ENCODE measurements at regions not wholly inside any gene's neighbourhood (a gene's known extent, or its start where the extent isn't known, plus 50 kb on each side); places are given as distances from the start of the nearest gene placed in this dataset.

GRCh38 chr4:125498981-125499380, 184.2 kb downstream of the FAT4 start:
- no peak for TF ChIP-seq CTCF (conservative IDR thresholded peaks at IDR 0.05; ENCODE audit: low read length)
- DNase-seq (ENCODE audit: low read depth): no peak
- H3K4me3 ChIP-seq (ENCODE audit: low read length): no peak overlapping the region

- TF ChIP-seq CTCF (conservative IDR thresholded peaks at IDR 0.05; ENCODE audit: low read length): no peak
- no peak for DNase-seq (ENCODE audit: low read depth)
- no peak overlapping the region for H3K4me3 ChIP-seq (ENCODE audit: low read length)
Observed at GRCh38 chr4:125501090-125501489, 186.3 kb downstream of the FAT4 start.

GRCh38 chr4:125501568-125501967, 186.8 kb downstream of the FAT4 start:
- no peak for TF ChIP-seq CTCF (conservative IDR thresholded peaks at IDR 0.05; ENCODE audit: low read length)
- no peak for DNase-seq (ENCODE audit: low read depth)

GRCh38 chr4:125505621-125506020, 190.9 kb downstream of the FAT4 start:
- H3K4me3 ChIP-seq (ENCODE audit: low read length): no peak overlapping the region
- no peak for TF ChIP-seq CTCF (conservative IDR thresholded peaks at IDR 0.05; ENCODE audit: low read length)
- peak; percentile 9 for DNase-seq (ENCODE audit: low read depth)

More at GRCh38 chr4:125501568-125501967, 186.8 kb downstream of the FAT4 start:
- no peak overlapping the region for H3K4me3 ChIP-seq (ENCODE audit: low read length)

- H3K4me3 ChIP-seq (ENCODE audit: low read length): no peak overlapping the region
- DNase-seq (ENCODE audit: low read depth): no peak
- no peak for TF ChIP-seq CTCF (conservative IDR thresholded peaks at IDR 0.05; ENCODE audit: low read length)
Observed at GRCh38 chr4:125507141-125507540, 192.4 kb downstream of the FAT4 start.

- H3K4me3 ChIP-seq (ENCODE audit: low read length): no peak overlapping the region
- no peak for TF ChIP-seq CTCF (conservative IDR thresholded peaks at IDR 0.05; ENCODE audit: low read length)
- no peak for DNase-seq (ENCODE audit: low read depth)
Observed at GRCh38 chr4:125511715-125512114, 197.0 kb downstream of the FAT4 start.

- TF ChIP-seq CTCF (conservative IDR thresholded peaks at IDR 0.05; ENCODE audit: low read length): no peak
- no peak overlapping the region for H3K4me3 ChIP-seq (ENCODE audit: low read length)
- no peak for DNase-seq (ENCODE audit: low read depth)
Observed at GRCh38 chr4:125515016-125515415, 200.3 kb downstream of the FAT4 start.
